GM18867 (cell line): ENCODE measurements at regions not wholly inside any gene's neighbourhood (a gene's known extent, or its start where the extent isn't known, plus 50 kb on each side); places are given as distances from the start of the nearest gene placed in this dataset.
"Not testable (repeated sequence)": the region's sequence is repeated elsewhere in the genome, so short reads cannot be mapped to it uniquely, and the experiment has no call there.

Source experiments
- ATAC-seq: cut with Tn5 transposase; IDR thresholded peaks from one replicate; pipeline ENCODE4 v1.9.1; 2021; ENCODE audit warnings: mild to moderate bottlenecking, moderate library complexity; ENCODE audit not compliant: unreplicated experiment

DNA sequence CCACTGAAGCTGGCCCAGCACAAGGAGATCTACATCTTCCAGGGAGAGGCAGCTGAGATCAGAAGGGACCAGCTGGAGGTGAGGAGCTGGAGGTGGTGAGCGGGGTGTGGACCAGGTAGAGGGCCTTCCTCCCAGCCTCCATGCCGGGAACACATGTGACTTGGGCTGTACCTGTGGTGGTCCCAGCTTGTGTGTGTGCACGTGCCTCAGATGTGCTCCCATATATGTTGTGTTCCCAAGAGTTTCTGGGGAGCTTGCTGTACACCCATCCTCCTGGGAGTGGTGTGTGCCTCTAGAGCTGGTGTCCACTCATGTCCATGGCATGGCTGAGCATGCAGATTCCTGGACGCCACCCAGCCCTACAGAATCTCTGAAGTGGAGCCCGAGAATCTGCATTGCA, 183.7 kb upstream of the AKAP13 start:
- ATAC-seq, result not testable (repeated sequence)

DNA sequence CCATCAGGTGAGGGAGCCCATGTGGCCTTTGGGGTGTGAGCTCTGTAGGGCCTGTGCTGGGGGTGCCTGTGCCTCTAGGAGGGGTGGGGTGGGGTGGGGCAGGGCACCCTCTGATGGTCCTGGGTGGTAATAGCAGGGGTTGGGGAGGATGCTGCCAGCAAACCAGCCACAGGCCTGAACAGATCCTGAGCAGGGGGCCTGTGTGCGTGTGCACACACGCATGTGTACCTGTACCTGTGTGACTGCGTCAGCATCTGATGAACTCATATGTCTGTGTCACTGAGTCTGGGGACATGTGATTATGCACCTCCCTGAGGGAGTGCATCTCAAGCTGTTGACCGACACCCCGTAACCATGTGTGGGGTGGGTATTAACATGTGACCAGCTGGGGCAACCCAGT, 182.8 kb upstream of the AKAP13 start:
- not testable (repeated sequence) for ATAC-seq

DNA sequence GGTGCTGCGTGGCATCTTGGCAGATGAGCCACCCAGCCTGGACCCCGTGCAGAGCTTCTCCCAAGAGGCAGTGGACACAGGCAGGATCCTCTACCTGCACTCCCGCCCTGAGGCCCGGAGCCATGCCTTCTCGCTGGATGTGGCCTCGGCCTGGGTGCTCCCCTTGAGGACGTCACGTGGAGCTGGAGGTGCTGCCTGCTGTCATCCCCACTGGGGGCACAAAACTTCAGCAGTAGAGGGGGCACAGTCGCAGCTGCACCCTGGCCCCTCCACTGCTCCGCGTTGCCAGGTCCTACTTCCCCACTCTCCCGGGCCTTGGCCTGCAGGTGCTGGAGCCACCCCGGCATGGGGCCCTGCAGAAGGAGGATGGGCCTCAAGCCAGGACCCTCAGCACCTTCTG, 182.0 kb upstream of the AKAP13 start:
- not testable (repeated sequence) for ATAC-seq

DNA sequence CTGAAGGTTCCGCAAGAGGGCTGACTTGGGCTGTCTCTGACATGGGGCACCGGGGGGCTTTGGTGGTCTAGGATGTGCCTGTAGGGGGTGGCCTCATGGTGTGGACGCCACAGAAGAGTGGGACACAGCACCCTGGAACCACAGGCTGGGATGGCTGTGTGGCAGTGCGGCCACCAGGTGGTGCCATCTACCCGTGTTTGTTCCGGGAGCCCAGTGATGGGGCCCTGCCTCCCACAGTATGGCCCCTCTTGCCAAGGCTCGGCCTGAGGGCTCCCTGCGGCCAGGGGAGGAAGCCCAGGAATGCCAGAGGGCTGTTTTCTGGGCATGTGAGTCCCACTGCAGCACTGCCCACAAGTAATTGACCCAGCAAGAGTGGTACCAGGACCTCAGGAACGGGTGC, 180.2 kb upstream of the AKAP13 start:
- ATAC-seq, result peak; percentile 78

DNA sequence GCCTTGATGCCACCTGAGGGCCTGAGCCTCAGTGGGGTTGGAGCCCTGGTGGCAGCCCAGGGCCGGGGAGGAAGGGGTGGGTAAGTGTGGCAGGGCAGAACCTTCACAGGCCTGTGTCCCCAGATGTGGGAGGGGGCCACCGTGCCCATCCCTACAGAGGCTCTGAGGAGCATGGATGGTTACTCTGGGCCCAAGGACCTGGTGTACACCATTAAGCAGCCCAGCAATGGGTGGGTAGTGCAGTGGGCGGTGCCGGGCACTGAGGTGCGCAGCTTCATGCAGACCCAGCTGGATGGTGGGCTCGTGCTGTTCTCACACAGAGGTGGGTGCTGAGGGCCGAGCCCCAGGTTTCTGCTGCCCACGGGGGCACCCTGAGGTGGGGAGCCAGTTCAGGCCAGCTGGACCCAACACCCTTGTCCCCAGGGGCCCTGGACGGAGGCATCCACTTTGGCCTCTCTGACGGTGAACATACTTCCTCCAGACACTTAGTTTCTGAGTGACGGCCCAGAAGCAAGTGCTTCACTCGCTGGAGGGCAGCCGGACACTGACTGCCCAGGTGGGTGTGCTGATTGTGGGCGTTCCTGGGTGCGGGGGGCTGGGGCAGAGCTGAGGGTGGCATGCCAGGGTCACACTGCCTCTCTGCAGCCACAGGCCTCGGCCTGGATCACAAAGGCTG, 179.1 kb upstream of the AKAP13 start:
- ATAC-seq, result not testable (repeated sequence)

DNA sequence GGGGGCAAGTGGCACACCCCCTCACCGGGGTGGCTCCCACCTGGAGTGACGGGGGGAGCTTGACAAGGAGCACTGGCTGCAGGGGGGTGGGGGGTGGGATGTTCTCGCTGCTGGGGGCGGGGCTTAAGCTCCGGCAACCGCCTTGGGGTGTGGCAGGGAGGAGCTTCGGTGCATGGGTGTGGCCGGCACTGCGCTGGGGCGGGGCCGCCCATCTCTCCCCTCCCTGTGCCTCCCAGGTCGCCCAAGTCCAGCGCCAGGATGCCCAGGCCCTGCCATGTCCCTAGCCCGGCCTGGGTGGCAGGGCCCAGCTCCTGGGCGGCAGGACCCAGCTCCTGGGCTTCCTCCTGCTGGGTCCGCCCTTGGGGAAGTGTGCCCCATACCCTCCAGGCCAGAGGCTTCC, 175.9 kb upstream of the AKAP13 start:
- not testable (repeated sequence) for ATAC-seq

DNA sequence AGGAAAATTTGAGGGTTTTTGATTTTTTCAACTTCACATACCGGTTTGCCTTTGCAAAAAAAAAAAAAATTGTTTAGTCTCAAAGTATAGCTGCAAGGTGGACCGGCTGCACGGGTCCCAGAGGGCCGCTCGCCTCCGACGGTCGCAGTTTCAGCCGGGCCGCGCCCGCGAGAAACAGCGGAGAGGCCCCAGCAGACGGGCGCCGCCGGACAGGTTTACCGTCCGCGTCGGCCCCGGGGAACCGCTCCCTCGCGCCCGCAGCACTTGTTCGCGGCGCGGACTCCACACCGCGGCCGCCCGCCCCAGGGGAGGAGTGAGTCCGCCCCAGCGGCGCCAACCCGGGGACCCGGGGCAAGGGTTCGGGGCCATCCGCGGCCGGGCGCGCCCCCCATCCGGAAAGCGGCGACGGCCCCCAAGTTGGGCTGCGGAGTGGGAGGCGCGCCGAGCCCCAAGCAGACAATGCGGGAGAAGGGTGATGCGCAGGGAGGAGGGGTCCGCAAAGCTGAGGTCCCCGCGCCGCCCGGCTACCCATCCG, 146.5 kb upstream of the AKAP13 start:
- ATAC-seq, result not testable (repeated sequence)

DNA sequence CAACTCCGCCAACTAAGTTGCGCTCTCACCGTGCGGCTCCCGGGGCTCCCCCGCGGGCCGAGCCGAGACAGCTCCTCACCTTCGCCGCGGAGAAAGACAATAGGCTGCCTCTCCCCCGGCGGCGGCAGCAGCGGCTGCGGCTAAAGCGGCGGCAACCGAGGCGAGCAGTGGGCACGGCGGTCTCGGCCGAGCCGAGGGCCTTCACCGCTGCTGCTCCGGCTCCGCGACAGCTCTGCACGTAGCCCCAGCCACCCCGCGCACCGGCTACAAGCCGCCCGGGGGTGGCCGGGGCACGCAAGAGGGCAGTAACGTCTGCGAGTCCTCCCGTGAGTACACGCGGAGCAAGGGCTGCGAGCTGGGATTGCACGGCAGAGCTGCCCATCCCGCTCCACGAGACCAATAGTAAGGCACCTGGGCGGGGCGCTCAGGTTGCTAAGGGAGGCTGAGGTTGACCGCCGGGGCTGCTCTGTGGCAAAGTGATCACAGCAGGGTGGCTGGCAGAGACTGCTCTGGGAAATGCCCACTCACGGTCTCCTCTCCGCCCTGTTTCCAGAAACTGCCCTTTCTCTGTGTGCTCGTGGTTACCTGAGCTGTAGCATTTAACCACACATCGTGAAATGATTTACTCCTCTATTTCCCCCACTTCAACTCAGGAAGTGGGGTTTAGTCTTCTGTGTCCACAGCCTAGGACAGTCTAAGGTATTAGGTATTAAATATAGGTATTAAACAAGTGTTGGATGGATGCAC, 145.8 kb upstream of the AKAP13 start:
- not testable (repeated sequence) for ATAC-seq

DNA sequence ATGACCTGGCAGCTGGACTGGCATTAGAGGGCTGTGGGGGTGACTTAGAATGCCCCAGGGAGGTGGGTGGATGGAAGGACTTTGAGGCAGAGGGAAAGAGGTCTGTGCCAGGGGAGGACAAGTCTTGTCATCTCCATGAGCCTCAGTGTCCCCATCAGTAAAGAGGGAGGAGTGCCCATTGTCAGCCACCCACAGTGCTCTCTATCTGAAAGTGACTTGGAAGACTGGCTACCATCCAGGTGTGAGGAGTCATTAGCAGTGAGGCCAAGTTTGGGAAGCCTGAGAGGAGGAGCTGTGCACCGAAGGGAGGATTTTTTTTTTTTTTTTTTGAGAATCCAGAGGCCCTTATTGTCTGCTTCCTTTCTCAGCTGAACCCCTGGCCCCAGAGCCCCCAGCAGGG, 136.3 kb upstream of the AKAP13 start:
- ATAC-seq, result not testable (repeated sequence)

DNA sequence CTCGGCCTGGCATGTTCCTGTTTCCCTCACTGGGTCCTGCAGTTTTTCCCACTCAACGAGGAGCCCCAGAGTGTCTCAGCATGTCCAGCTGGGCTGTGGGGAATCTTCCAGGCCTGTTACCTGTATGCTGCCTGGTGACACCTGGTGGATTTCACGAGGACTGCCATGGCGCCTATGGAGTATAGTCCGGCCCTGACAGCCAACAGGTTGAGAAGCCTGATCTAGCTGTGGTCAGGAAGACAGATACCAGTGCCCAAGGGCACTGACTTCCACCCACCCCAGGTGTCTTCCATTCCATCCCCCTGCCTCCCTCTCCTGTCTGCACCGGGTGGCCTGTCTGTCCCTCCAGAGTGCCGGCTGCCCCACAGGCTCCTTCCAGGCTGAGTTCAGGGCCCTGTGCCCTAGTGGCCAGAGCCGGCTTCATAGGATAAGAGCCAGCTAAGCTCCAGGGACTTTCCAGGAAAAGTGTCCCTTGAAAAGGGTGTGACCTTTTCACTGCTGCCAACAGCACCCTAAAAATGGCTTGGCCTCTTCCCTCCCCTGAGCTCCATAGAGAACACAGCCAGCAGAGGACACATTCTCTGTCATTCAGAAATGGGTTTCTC, 129.4 kb upstream of the AKAP13 start:
- ATAC-seq, result not testable (repeated sequence)

DNA sequence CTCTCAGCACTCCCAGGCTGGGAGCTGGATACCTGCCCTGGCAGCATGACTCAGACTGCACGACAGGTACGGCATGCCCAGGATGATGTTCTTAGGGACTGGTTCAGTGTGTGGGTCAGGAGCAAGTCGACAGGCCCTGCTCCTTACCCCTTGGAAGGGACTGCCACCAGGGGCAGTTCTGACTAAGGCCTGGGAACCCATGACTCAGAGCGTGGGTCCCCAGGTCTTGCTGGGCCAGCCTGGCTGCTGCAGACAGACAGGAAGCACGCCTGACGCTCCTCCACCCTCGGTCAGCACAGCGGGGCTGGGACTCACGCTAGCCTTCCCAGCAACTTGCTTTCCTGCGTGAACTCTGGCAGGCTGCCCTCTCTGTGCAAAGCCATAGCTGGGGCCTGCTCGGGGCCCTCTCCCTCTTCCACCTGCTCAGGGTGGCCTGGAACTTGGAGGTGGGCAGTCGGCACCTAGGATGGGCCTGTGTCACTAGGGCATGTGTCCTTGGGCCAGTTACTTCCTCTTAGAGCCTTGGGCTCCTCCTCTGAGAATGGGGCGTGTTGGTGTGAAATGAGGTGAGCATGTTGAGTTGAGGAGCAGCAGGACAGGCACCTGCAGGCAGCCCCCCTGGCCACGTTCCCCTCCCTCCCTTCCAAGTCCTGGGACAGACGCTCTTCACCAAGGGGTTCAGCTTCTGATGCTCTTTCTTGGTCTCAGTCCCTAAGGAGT, 127.0 kb upstream of the AKAP13 start:
- peak; percentile 62 for ATAC-seq

DNA sequence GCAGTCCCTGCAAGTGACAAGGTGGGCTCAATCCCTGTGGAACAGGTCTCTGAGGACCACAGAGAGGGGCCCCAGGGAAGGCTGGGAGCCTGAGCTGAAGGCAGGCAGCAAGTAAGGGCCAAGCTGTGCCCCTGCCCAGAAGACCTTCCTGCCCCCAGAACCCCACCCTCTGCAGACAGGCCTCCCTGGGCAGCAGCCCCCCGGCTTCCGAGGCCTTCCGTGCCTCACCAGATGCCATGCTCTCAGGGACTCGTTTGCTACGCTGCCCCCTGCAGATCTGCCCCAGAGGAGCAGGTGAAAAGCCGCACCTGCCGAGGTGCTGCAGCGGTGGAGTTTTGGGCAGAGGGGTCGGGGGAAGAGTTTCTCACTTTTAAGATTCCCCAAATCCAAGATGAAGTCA, 125.4 kb upstream of the AKAP13 start:
- ATAC-seq, result not testable (repeated sequence)

DNA sequence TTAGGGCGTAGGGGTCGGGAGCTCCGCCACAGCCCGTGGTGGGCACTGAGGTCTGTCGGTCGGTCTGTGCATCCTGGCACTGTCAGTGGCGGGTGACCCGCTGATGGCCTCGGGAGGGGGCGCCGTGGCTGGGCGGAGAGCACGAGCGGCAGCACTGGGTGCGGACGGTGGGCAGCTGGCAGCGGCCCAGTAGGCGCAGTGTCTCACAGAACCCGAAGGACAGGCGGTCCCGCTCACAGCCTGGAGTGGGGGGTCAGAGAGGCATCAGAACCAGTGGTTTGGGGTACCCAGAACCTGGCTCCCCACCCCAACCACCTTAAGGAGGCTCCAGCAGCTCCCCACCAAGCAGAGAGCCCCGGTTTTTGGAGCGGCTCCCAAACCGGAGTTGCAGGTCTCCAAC, 124.9 kb upstream of the AKAP13 start:
- not testable (repeated sequence) for ATAC-seq

DNA sequence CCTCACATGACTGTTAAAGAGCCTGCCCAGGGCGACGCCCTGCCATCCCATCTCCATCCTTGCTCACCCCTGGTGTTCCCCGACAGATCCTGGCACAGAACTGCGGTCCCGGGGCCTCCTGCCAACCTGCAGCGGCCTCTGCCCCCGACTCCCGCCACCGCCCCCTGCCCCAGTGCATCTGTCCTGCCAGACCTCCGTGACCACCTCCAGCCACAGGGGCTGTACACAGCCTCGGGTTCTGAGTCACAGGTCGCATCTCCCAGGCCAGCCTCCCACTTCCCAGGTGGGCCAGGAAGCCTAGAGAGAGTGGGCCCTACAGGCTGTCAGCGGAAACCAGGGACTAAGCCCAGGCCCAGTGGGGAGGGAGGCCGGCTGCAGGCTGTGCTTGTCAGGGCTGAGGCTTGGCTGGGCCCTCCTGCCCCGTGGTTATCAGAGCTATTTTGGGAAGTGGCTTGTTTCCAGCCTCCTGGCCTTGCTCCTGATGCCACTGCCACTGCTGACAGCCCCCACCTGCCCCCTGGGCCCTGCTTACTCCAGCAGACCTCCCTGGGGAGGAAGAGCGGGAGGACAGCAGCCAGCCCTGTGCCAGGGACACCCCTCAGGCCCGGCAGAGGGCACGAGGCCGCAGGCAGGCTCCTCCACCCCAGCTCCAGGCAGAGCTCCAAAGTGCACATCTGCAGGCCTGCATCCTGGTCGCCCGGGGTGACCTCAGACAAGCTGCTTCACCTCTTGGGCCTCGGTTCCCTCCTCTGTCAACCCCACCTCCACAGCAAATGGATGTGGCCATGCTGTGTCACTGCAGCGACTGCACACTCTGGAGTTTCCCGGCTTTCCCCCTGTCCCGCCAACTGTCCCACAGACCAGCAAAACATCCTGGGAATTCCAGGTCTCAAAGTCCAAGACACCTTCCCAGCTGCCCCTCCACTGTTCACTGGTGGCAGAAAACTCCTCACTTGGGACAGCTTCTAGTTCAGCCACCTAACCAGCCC, 124.1 kb upstream of the AKAP13 start:
- not testable (repeated sequence) for ATAC-seq

DNA sequence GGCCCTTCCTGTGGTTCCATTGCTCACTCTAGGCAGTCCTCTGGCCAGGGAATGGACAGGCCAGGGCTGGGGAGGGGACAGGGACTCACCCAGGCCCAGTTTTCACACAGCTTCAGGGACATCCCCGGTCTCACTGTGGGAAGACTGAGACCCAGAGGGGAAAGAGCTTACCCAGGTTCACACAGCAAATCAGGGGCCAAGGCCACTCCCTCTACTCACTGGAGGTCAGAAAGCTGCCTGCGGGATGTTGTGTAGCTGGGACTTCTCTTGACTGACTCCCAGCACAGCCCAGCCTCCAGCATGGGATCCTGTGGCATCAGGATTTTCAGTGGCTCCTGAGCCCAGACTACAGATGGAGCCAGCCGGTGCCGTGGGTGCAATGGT, 122.3 kb upstream of the AKAP13 start:
- ATAC-seq, result not testable (repeated sequence)

DNA sequence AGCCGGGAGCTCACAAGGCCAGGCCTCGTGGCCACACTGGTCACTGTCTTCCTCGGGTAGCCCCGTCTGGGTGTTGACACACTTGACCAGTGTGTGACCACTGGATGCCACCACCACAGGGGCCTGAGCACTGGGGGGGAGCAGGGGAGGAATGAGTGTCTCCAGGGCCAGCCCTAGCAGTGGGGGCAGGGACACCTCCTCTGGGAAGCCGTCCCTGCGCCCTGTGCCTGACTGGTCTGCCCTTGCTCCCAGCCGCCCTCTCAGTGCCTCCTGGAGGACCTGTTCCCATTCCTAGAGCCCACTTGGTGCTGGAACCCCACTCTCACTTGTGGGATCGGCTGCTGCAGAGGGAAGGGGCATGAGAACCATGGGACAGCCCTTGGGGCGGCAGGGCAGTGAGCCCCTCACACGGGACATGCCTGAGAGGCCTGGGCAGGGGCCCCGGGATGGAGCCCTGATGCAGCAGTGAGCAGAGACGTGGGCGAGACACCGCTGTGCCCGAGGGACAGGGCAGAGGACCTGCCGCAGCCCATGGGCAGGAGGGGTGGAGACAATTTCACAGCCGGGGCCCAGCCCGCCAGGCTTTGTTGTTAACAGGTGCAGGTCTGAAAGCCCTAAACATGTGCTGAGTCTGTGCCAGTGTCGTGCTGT, 121.7 kb upstream of the AKAP13 start:
- ATAC-seq, result not testable (repeated sequence)

DNA sequence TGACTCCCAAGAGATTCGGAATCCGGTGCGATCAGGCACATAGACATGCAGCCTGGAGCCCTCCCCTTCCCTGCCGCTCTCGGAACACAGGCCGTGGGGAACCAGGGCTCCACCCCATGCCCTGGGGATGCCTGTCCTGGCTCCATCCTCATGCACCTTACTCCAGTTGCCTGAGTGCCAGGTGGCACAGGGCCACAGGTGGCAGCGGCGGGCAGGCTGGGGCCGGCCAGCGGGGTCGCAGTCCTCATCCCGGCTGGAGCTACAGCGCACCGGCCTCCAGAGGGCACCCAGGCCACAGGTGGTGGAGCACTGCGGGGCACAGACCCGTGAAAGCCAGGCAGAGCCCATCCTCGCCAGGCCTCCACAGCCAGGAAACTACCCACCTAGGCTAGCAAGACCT, 119.9 kb upstream of the AKAP13 start:
- not testable (repeated sequence) for ATAC-seq

DNA sequence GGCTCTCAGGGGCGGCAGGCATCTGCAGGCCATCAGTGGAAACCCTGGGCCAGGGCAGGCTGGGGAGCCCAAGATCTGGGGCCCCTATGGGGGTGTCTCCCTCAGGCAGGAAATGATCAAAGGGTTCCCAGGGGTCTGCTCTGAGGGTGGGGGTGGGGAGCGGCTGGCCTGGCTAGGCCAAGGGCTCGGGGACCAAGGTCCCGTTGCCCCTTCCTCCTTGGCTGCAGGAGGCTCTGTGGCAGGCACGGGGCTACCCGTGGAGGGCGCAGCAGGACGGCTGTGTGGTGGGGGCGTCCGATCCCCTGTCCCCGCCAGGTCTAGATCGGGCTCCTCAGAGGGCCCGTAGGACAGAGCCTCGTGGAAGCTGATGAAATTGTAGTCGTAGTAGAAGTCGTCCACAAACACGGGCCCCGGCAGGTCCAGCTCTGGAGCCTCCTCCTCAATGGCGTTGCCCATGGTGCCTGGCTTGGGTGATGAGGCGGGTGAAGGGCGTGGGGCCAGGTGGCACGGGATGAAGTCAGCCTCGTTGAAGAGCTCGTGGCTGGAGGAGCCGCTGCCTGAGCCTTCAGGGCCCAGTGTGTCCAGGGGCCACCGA, 117.8 kb upstream of the AKAP13 start:
- ATAC-seq, result not testable (repeated sequence)

DNA sequence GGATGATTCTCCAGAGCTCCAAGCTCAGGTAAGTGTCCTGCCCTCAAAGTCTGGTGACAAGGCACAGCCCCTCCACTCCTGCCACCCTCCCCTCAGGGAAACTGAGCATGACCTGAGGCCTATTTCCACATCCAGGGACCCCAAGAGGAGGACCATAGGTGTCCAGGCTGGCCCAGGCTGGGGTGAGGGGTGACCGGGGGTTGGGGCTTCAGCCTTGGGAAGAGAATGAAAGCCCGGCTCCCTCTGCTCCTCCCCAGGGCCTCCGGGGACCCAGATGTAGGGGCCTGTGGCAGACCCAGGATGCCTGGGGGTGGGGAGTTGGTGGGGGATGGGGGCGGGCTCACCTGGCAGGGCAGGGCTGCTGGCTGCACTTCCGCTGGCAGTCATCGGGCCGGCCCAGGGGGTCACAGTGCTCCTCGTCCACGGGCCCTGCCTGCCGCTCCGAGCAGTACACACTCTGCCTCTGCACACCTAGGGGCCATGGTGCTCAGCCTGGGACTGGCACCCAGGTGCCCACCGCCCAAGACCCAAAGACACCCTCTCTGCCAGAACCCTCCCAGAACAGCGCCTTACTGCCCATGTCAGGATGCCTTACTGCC, 116.5 kb upstream of the AKAP13 start:
- not testable (repeated sequence) for ATAC-seq
